ENCODE measurements at regions not wholly inside any gene's neighbourhood (a gene's known extent, or its start where the extent isn't known, plus 50 kb on each side); places are given as distances from the start of the nearest gene placed in this dataset.

DNA sequence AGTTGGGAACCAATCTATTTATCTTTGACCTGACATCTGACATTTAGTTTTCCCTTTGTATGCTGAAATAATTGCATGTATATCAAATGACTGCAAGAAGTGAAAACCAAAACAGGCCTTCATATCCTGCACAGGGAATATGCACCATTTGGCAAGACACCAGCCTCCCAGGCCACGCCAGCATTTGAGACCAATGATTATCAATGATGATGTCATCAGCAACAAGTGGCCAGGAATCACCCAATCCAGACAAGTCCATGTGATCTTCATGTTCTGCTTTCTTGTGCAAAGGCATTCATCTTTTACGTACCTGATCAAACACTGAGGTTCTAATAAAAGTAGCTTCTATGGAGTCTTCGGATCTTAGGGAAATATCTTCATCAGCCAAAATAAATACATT, 107.4 kb upstream of the TENT5A start:
- no peak for TF ChIP-seq CTCF (IDR thresholded peaks at IDR 0.05; ENCODE audit: insufficient read depth, low read length)
- no peak for TF ChIP-seq SPI1 (IDR thresholded peaks at IDR 0.05; ENCODE audit: borderline replicate concordance, low read depth)
- TF ChIP-seq REST (IDR thresholded peaks at IDR 0.05; ENCODE audit: insufficient replicate concordance, low read depth) = no peak
- no peak for TF ChIP-seq POLR2AphosphoS5 (IDR thresholded peaks at IDR 0.05; ENCODE audit: low read depth)
- no peak for TF ChIP-seq GABPA (IDR thresholded peaks at IDR 0.05; ENCODE audit: low read depth)

Measured in HL-60 (cell line).